ENCODE measurements at regions not wholly inside any gene's neighbourhood (a gene's known extent, or its start where the extent isn't known, plus 50 kb on each side); places are given as distances from the start of the nearest gene placed in this dataset.

- H4K8ac ChIP-seq (replicated peaks; ENCODE audit: insufficient read length, low read depth, low read length), result no peak overlapping the region
- H2BK12ac ChIP-seq (ENCODE audit: insufficient read length, low read depth, low read length), result no peak overlapping the region
- no peak overlapping the region for H2BK5ac ChIP-seq (ENCODE audit: insufficient read length, low read length)
- H4K5ac ChIP-seq (ENCODE audit: insufficient read length, low read depth, low read length), result no peak overlapping the region
- H3K79me1 ChIP-seq (ENCODE audit: insufficient read depth, low read depth, low read length, poor library complexity, severe bottlenecking), result no peaks in the 10 kb centered on the region
- no peak overlapping the region for H3K4ac ChIP-seq (ENCODE audit: low read depth, low read length)
- Mint-ChIP-seq H3K27me3 (ENCODE audit: low read depth) (no peaks in the 10 kb centered on the region), H3K4me1 (no peaks in the 10 kb centered on the region), H3K4me3 (no peak overlapping the region), H3K36me3 (ENCODE audit: insufficient read depth in 1 of 3, low read depth in 3 of 3) (no peaks in the 10 kb centered on the region), H3K27ac (no peak overlapping the region), H3K9me3 (no peaks in the 10 kb centered on the region)
- no peak overlapping the region for H3K27ac ChIP-seq (ENCODE audit: insufficient read length, low read depth, low read length)
- no peaks in the 10 kb centered on the region for H4K20me1 ChIP-seq (ENCODE audit: control insufficient read depth, insufficient read depth, insufficient read length)
- no peak for DNase-seq
- H3K18ac ChIP-seq (ENCODE audit: insufficient read length, low read depth, low read length), result no peak overlapping the region
- H3K23me2 ChIP-seq (ENCODE audit: insufficient read length, low read depth, low read length, poor library complexity, severe bottlenecking), result no peaks in the 10 kb centered on the region
- no peak overlapping the region for H2BK120ac ChIP-seq (ENCODE audit: low read depth, low read length, poor library complexity, severe bottlenecking)
- H2AK5ac ChIP-seq (ENCODE audit: insufficient read length, low read length), result no peak overlapping the region
- no CpG with 5 or more reads among the region's 3 CpGs for WGBS (ENCODE audit: extremely low coverage, insufficient read length, low lambda C conversion rate)
- H2AFZ ChIP-seq (ENCODE audit: low read length), result no peak overlapping the region
- H3K4me1 ChIP-seq (ENCODE audit: insufficient read depth, low read length), result no peaks in the 10 kb centered on the region
- H3K27me3 ChIP-seq (ENCODE audit: insufficient read depth, low read length), result no peaks in the 10 kb centered on the region
- no peak overlapping the region for H3K14ac ChIP-seq (ENCODE audit: insufficient read depth, low read length)
- H3K9me3 ChIP-seq (ENCODE audit: control insufficient read depth, low read depth, low read length), result no peaks in the 10 kb centered on the region
- H4K91ac ChIP-seq (ENCODE audit: insufficient read length, low read depth, low read length), result no peak overlapping the region
- H2BK20ac ChIP-seq (ENCODE audit: low read depth, low read length, poor library complexity, severe bottlenecking), result no peak overlapping the region
- H3K9ac ChIP-seq (ENCODE audit: extremely low read depth, insufficient read length, low read length), result no peak overlapping the region
- no peaks in the 10 kb centered on the region for H3K79me2 ChIP-seq (ENCODE audit: insufficient read depth, low read length)
- H3K56ac ChIP-seq (ENCODE audit: insufficient read length, low read depth, low read length), result no peak overlapping the region
- no peak for TF ChIP-seq CTCF (conservative IDR thresholded peaks at IDR 0.05)
- H3K23ac ChIP-seq (ENCODE audit: insufficient read length, low read depth, low read length), result no peak overlapping the region
- no peak overlapping the region for H3K4me2 ChIP-seq (ENCODE audit: insufficient read depth, insufficient read length, low read length)
- no peak overlapping the region for H2BK15ac ChIP-seq (ENCODE audit: low read depth, low read length)
- no peak overlapping the region for H3T11ph ChIP-seq (ENCODE audit: low read length)
Measured at GRCh38 chr2:221115944-221116343, 456.2 kb downstream of the EPHA4 start.
